ENCODE measurements at regions not wholly inside any gene's neighbourhood (a gene's known extent, or its start where the extent isn't known, plus 50 kb on each side); places are given as distances from the start of the nearest gene placed in this dataset.
"Not testable (repeated sequence)": the region's sequence is repeated elsewhere in the genome, so short reads cannot be mapped to it uniquely, and the experiment has no call there.

DNA sequence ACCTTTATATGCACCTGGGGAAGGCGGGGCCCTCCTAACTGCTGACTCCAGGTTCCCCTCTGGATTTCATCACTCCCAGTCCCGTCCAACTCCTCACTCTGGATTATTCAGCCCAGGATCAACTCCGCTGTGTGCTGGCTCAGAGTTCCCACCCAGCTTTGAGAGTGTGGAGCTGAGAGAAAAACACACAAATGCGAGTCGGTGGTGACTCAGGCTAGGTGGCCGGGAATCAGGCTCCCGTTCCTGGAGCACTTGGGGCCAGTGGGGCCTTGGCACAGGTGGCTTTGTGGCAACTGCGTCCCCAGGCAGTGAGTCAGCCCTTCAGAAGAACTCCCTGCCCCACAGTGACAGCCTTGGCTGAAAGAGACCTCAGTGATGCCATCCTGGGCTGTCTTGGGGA is 139.1 kb downstream of the TNFRSF13B start:
- BruUV-seq (replicated peaks); H3K9ac ChIP-seq (replicated peaks; ENCODE audit: extremely low read depth, insufficient read depth, low read length); H4K20me1 ChIP-seq (replicated peaks; ENCODE audit: control insufficient read depth, extremely low read depth, insufficient read depth, low read length); H2AFZ ChIP-seq (ENCODE audit: low read depth, low read length); intact Hi-C loops (cut with micrococcal nuclease); FAIRE-seq; H3K4me3 ChIP-seq (replicated peaks in 1 of 3; ENCODE audit: insufficient read depth in 1 of 3, low read depth in 1 of 3, low read length in 3 of 3); CTCF ChIA-PET; H3K9me3 ChIP-seq (replicated peaks; ENCODE audit: control insufficient read depth, insufficient read depth, low read length); H3K27me3 ChIP-seq (ENCODE audit: control insufficient read depth in 2 of 2, insufficient read depth in 2 of 2, low read length in 2 of 2); POLR2A ChIA-PET; H3K36me3 ChIP-seq (ENCODE audit: control insufficient read depth in 2 of 2, extremely low read depth in 1 of 2, insufficient read depth in 2 of 2, low read length in 2 of 2); DNase-seq (ENCODE audit: low read depth, low spot score); H3K4me1 ChIP-seq (ENCODE audit: control insufficient read depth, extremely low read depth, insufficient read depth, low read length); H3K9me1 ChIP-seq (replicated peaks; ENCODE audit: control insufficient read depth, extremely low read depth, insufficient read depth, low read length); H3K79me2 ChIP-seq (ENCODE audit: control insufficient read depth, insufficient read depth, low read length); H3K27ac ChIP-seq (ENCODE audit: insufficient read depth, low read depth, low read length); H3K4me2 ChIP-seq (ENCODE audit: insufficient read depth, low read length); dilution Hi-C loops (cut with MboI; ENCODE audit: extremely low pct_ligation_motif_present, low sequenced_read_pairs): not testable (repeated sequence)

DNA sequence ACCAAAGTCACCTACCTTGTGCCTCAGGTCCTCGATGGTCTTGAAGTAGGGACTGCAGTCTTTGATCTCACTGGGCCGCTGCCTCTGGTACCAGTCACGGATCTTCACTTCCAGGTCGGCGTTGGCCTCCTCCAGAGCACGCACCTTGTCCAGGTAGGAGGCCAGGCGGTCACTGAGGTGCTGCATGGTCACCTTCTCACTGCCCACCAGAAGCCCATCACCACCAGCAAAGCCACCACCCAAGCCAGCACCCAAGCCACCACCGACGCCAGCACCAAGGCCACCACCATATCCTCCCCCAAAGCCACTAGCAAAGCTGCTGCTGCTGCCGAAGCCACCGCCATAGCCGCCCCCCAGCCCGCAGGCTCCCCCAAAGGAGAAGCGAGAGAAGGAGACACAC is 139.7 kb downstream of the TNFRSF13B start:
- H3K9me3 ChIP-seq (replicated peaks; ENCODE audit: control insufficient read depth, insufficient read depth, low read length); H3K4me2 ChIP-seq (ENCODE audit: insufficient read depth, low read length); intact Hi-C loops (cut with micrococcal nuclease); H4K20me1 ChIP-seq (replicated peaks; ENCODE audit: control insufficient read depth, extremely low read depth, insufficient read depth, low read length); BruUV-seq (replicated peaks); CTCF ChIA-PET; H2AFZ ChIP-seq (ENCODE audit: low read depth, low read length); FAIRE-seq; H3K79me2 ChIP-seq (ENCODE audit: control insufficient read depth, insufficient read depth, low read length); H3K27ac ChIP-seq (ENCODE audit: insufficient read depth, low read depth, low read length); H3K9ac ChIP-seq (replicated peaks; ENCODE audit: extremely low read depth, insufficient read depth, low read length); POLR2A ChIA-PET; H3K4me3 ChIP-seq (replicated peaks in 1 of 3; ENCODE audit: insufficient read depth in 1 of 3, low read depth in 1 of 3, low read length in 3 of 3); H3K4me1 ChIP-seq (ENCODE audit: control insufficient read depth, extremely low read depth, insufficient read depth, low read length); DNase-seq (ENCODE audit: low read depth, low spot score); dilution Hi-C loops (cut with MboI; ENCODE audit: extremely low pct_ligation_motif_present, low sequenced_read_pairs); H3K36me3 ChIP-seq (ENCODE audit: control insufficient read depth in 2 of 2, extremely low read depth in 1 of 2, insufficient read depth in 2 of 2, low read length in 2 of 2); H3K9me1 ChIP-seq (replicated peaks; ENCODE audit: control insufficient read depth, extremely low read depth, insufficient read depth, low read length); H3K27me3 ChIP-seq (ENCODE audit: control insufficient read depth in 2 of 2, insufficient read depth in 2 of 2, low read length in 2 of 2): not testable (repeated sequence)

DNA sequence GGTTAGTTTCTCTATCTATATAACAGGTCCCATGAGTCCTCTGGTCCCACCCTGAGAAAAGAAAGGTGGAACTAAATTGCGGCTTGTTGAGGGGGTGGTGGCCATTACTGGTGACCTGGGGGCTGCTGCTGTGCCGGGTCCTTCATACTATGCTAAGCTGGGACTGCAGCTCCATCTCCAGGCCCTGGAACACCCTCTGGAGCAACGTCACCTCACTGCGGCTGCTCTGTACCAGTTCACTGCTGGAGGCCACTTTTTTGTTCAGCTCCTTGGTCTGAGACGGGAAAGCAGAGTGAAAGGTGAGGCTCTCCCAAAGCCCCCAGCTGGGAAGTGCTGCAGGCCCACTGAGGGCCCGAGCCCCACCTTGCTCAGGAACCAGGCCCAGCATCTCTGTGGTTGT is 140.7 kb downstream of the CCDC144A start:
- POLR2A ChIA-PET: not testable (repeated sequence)

DNA sequence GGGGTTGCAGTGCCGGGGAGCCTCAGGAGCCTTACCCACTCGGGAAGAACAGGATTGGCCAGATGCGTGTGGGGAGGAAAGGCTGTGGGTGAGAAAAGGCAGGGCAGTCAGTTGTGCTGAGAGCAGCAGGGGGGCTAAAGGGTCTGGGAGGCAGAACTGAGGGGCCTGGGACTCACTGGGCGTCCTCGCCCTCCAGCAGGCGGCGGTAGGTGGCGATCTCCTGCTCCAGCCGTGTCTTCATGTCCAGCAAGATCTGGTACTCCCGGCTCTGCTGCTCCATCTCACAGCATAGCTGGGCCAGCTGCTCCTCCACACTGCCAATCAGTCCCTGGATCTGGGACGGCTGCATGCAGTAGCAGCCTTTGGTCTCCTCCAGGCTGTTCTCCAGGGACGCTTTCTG is 140.2 kb downstream of the CCDC144A start:
- dilution Hi-C loops (cut with MboI; ENCODE audit: extremely low pct_ligation_motif_present, low sequenced_read_pairs); intact Hi-C loops (cut with micrococcal nuclease); POLR2A ChIA-PET; H4K20me1 ChIP-seq (replicated peaks; ENCODE audit: control insufficient read depth, extremely low read depth, insufficient read depth, low read length); H3K4me2 ChIP-seq (ENCODE audit: insufficient read depth, low read length); H3K27ac ChIP-seq (ENCODE audit: insufficient read depth, low read depth, low read length); H3K4me3 ChIP-seq (replicated peaks in 1 of 3; ENCODE audit: insufficient read depth in 1 of 3, low read depth in 1 of 3, low read length in 3 of 3); H3K9me1 ChIP-seq (replicated peaks; ENCODE audit: control insufficient read depth, extremely low read depth, insufficient read depth, low read length); H3K9ac ChIP-seq (replicated peaks; ENCODE audit: extremely low read depth, insufficient read depth, low read length); DNase-seq (ENCODE audit: low read depth, low spot score); FAIRE-seq; H3K79me2 ChIP-seq (ENCODE audit: control insufficient read depth, insufficient read depth, low read length); H3K4me1 ChIP-seq (ENCODE audit: control insufficient read depth, extremely low read depth, insufficient read depth, low read length); BruUV-seq (replicated peaks); H3K27me3 ChIP-seq (ENCODE audit: control insufficient read depth in 2 of 2, insufficient read depth in 2 of 2, low read length in 2 of 2); H3K36me3 ChIP-seq (ENCODE audit: control insufficient read depth in 2 of 2, extremely low read depth in 1 of 2, insufficient read depth in 2 of 2, low read length in 2 of 2); H2AFZ ChIP-seq (ENCODE audit: low read depth, low read length); CTCF ChIA-PET; H3K9me3 ChIP-seq (replicated peaks; ENCODE audit: control insufficient read depth, insufficient read depth, low read length): not testable (repeated sequence)

More for the DNA sequence above, 140.7 kb downstream of the CCDC144A start:
- H4K20me1 ChIP-seq (replicated peaks; ENCODE audit: control insufficient read depth, extremely low read depth, insufficient read depth, low read length); H3K4me1 ChIP-seq (ENCODE audit: control insufficient read depth, extremely low read depth, insufficient read depth, low read length); H3K9ac ChIP-seq (replicated peaks; ENCODE audit: extremely low read depth, insufficient read depth, low read length); H3K27ac ChIP-seq (ENCODE audit: insufficient read depth, low read depth, low read length); H3K9me3 ChIP-seq (replicated peaks; ENCODE audit: control insufficient read depth, insufficient read depth, low read length); H3K36me3 ChIP-seq (ENCODE audit: control insufficient read depth in 2 of 2, extremely low read depth in 1 of 2, insufficient read depth in 2 of 2, low read length in 2 of 2); H3K9me1 ChIP-seq (replicated peaks; ENCODE audit: control insufficient read depth, extremely low read depth, insufficient read depth, low read length); H2AFZ ChIP-seq (ENCODE audit: low read depth, low read length); CTCF ChIA-PET; H3K79me2 ChIP-seq (ENCODE audit: control insufficient read depth, insufficient read depth, low read length); H3K4me3 ChIP-seq (replicated peaks in 1 of 3; ENCODE audit: insufficient read depth in 1 of 3, low read depth in 1 of 3, low read length in 3 of 3); BruUV-seq (replicated peaks); dilution Hi-C loops (cut with MboI; ENCODE audit: extremely low pct_ligation_motif_present, low sequenced_read_pairs); H3K27me3 ChIP-seq (ENCODE audit: control insufficient read depth in 2 of 2, insufficient read depth in 2 of 2, low read length in 2 of 2); intact Hi-C loops (cut with micrococcal nuclease); FAIRE-seq; H3K4me2 ChIP-seq (ENCODE audit: insufficient read depth, low read length); DNase-seq (ENCODE audit: low read depth, low spot score): not testable (repeated sequence)

All from endothelial cell of umbilical vein (primary cell).